ENCODE measurements at regions not wholly inside any gene's neighbourhood (a gene's known extent, or its start where the extent isn't known, plus 50 kb on each side); places are given as distances from the start of the nearest gene placed in this dataset.

DNA sequence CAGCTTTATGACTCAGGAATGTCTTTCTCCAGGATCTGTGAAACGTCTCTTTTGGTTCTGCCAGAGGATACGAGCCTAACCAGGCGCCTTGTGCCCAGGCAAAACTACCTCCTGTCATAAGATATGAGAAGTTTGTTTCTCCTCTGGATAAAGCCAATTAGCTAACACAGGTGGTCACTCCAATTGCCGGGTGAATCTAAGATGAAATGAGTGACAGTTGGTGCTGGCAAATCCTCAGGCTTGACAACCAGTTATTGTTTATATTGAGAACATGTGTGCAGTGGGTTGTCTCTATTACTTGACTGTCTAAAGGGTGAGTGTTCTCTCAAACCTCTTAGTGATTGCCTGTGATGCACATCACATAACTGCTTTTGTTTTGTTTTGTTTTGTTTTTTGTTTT is 449.1 kb downstream of the XPNPEP1 start:
- DNase-seq = no peak

GRCh38 chr10:109467551-109467950 is 455.8 kb downstream of the XPNPEP1 start:
- DNase-seq = no peak

DNA sequence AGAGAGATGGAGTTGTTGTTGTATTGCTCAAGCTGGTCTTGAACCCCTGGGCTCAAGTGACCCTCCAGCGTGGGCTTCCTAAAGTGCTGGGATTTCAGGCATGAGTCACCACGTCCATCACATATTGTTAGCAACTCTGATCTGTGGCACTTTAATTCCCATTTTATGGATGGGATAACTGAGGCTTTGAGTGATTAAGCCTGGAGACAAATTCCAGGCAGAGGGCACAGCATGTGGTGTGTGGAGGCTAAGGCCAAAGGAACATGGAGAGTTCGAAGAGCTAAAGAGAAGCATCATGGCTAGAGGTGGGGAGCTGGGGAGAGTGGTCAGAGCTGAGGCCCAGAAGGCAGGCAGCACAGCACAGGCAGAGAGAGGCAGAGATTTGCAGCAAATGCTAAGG is 458.4 kb downstream of the XPNPEP1 start:
- no peak for DNase-seq

DNA sequence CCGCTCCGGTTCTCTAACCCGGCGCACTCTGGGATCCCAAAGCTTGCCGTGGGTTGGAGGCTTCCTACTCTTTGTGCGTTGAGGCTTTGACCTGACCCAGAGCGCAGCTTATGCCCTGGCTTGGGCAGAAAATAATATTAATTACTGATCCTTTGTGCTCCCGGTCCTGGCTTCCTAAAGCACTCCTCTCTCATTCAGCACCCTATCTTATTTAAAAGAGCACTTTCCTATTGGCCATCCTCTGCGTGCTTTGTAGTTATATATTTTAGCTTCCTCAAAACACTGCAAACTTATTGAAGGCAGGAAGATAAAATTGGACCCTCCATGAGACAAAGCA is 466.0 kb downstream of the XPNPEP1 start:
- DNase-seq = no peak

DNA sequence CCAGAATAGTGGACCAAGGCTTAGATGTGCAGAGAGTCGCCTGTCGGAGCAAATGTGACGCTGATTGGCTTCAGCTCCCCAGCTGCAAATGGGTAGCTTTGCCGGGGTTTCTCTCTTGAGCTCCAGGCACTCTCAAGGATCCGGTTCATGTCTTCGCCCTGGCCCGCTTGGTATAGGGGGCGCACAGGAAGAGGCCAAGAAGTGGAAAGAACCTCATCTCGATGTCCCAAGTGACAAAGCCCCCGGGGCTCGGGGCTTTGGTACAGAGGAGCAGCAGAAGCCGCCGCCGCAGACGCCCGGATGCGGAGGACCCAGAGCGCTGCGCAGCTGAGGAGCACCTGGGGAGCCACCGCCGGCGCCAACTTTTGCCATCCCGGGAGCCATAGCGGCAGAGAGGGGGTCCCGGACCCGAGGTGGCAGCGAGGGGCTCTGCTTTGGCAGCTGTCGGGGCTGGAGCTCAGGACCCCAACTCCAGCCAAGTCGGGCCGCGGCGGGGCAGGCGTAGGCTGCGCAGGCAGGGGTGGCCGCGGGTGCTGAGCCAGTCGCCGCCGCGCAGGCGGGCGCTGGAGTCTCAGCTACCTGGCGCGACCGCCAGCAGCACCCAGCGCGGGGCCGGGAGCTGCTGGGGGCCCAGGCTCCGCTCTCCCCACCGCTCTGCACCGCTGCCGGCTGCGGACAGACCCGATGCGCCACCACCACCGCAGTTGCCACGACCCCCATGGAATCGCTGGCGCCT is 466.6 kb downstream of the XPNPEP1 start:
- no peak for DNase-seq

GRCh38 chr10:109454691-109455090 is 468.6 kb downstream of the XPNPEP1 start:
- no peak for DNase-seq

DNA sequence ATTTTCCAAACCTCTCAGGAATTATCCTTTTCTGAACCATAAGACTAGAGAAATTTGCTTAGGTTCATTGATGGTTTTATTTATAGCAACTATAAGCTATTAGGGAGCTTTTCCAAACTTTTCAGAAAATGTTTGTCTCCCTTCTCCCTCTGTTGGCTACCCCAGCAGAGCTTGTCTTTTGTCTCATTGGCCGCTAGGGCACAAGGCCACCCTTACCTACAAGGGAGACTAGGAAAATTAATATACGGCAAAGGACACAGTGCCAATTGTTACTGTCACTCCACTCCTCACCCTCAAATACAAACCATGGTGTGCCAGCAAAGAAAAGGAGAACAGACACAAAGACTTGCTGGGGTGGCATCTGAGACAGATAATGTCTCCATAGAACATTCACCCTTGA is 471.4 kb downstream of the XPNPEP1 start:
- no peak for DNase-seq

DNA sequence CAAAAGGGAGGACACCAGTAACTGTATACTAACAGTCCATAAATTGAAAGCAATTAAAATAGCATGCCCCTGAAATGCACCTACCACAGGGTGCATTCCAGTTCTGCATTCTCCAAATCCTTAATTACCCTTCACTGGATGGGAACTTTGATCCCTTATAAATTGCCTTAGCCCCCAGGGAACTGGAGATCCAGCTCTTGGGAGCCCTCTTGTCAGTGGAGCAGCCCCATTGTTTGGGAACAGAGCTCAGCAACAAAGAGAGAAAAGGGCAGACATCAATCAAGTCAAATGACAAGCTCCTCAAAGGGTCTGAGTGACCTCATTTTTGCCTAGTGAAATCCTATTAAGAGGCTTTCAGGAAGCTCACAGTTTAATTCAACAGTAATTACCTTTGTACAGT is 472.6 kb downstream of the XPNPEP1 start:
- DNase-seq = no peak

- DNase-seq = no peak
Observed at GRCh38 chr10:109433434-109433833, 489.9 kb downstream of the XPNPEP1 start.

DNA sequence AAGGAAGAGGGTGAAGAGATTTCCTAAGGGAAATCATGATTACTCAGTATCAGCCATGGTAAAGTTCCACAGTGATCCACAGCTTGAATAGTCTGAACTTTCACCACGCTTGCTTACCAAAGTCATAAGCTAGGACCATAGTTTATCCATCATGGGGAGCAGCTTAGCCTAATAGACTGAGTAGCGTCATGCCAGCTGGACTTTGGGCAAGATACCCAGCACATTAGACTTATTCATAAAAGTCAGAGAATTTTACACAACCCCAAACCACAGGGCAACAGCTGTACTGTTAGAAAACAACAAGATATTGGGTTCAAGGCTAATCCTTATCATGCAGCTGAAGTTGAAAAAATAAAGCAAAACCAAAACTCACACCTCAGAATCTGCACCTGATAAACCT is 491.0 kb downstream of the XPNPEP1 start:
- no peak for DNase-seq

- DNase-seq = no peak
Observed at GRCh38 chr10:109430799-109431198, 492.5 kb downstream of the XPNPEP1 start.

GRCh38 chr10:109430043-109430760 is 493.1 kb downstream of the XPNPEP1 start:
- no peak for DNase-seq

DNA sequence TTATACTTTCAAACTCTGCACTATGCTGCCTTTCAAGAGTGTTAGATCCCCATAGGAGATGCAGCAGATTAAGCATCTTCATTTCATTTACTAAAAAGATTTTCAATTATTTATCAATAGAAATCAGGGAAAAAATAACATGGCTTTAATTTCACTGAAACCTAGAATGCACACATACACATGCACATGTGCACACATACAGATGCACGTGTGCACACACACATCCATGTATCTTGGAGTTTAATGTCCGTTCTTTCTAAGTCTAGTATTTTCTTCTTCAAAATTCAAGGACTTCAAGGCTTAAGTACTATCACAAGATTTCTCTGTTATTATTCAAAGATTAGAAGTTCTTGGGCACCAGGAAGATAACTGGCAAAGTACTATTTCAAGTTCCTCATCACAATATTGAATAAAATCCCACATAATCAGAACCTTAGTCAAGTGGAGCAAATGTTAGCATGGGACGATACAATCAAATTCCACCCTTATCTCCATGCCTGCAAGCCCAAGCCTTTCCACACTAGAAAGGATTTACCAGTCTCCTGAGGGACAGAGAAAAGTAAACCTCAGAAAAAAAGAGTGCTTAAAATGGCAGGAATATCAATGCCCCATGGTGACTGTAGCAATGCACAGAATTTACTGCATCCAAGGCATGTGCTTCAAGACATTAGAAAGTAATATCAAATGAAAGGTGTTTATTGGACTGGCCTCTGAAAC is 494.4 kb downstream of the XPNPEP1 start:
- no peak for DNase-seq

DNA sequence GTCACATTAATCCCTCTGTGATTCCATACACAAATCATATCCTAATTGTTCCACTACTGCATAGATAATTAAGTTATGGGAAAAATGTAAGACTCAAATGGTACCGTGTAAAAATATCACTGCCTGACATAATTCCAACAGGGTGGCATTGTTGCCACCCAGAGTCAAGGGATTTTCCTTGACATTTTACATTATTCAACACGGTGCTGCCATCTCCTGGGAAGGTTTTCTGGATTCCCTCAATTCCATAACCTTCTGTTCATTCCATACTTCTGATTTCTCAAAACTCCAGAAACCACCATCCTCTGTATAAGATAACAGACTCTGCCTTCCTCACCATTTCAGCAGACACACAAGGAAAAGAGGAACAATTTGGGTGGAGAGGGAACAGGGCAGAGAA is 495.9 kb downstream of the XPNPEP1 start:
- DNase-seq = no peak

DNA sequence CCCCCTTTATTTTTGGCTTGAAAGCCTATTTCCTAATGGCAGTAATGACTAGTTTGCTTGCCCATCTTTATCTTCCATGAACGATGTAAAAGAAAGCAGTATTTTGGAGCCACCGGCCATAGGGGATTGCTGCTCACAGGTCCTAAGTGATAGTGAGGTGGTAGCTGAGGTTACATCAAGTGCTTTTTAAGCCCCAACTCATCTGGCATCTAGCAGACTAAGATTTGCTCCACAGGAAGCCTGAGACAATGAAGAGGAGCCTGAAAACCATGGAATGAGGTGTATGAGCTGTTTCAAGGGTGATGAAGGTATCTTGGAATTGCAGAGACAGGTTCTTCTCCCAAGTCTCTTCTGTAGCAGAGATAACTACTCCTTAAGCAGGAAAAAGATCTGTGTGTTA is 496.3 kb downstream of the XPNPEP1 start:
- no peak for DNase-seq

DNA sequence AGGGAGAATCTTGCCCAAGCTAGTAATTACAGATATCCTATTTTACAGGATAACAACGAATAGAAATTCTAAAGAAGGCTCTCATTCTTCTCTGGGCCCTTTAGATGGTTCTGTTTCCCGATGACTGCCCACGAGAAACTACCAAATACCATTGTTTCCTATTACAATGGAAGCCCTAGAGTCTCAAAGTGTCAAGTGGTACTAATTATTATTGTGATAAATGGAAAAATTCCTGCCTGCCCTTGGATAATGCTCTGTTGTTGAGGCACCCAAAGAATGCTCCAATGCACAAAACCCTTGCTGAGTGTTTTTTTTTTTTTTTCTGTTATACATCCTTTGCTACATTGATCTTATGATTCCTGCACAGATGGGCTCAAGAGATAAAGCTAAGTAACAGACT is 504.5 kb downstream of the XPNPEP1 start:
- no peak for DNase-seq

DNA sequence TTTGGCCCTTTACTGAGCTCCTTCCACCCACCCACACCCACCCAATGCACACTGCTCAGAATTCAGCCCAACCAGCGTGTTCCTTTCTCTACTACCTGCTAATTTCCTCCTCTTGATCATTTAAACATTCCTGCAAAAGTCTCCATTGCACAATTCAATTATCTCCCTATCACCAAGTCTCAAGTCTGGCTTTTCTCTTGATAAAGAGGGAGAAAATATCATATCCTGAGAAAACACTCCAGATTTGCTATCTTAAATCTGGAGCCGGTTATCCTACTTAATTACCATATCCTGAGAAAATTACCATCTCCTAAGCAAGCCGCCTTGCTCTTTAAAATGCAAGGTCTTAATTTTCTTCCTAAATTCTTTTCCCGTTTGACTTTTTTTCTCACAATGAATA is 505.5 kb downstream of the XPNPEP1 start:
- no peak for DNase-seq

DNA sequence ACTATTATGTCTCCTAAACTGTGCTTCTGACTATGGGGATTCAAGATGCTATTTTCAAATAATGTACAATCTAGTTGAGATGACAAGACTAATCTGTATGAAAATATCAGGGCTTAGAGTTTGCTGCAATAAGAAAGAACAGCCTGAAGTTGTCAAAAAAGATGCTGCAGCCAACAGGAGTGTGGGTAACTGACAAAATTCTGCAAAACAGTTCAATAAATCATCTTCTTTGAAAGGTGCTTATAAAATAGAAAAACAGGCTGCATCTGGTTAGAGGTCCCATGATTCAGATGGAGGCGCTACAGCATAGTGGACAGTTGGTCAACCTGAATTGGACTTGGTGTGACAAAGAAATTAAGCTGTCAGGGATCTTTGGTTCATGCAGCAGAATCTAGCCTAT is 511.0 kb downstream of the XPNPEP1 start:
- no peak for DNase-seq

DNA sequence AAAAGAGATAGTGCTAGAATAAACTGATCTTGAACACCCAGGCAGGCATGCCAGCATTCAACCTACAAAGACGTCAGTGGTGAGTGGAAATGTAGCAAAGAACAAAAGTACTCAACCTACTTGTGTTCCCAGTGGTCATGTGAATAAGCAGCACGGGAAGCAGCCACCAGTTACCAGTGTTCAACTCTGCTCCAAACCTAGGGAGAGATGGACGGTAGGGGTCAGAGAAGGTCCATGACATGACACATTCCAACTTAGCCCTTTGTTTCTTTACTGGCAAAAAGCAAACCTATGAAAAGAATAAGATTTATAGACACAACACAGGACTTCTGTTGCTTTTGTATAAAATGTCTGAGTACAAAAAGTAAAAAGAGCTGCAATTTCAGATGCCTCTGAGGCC is 511.4 kb downstream of the XPNPEP1 start:
- no peak for DNase-seq

DNA sequence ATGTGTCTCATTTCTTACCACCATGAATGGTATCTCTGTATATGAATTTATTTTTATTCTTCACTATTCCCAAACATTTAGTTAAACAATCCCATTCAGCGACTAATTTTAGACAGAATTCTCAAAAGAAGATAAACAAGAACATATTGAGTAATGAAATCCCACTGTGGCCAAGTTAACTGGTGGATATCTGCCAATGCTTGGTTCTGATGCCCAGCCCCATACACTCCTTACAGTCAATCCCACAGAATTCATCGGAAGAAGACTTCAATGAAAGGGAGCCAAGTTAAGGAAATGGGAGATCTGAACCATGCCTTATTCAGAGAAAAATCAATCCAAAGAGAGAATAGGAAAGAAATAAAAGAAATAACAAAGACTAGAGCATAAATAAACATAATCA is 518.0 kb downstream of the XPNPEP1 start:
- DNase-seq = no peak

GRCh38 chr10:109403551-109403950 is 519.8 kb downstream of the XPNPEP1 start:
- no peak for DNase-seq

GRCh38 chr10:109393425-109393824 is 529.9 kb downstream of the XPNPEP1 start:
- DNase-seq = no peak

- no peak for DNase-seq
Observed at GRCh38 chr10:109386921-109387320, 536.4 kb downstream of the XPNPEP1 start.

GRCh38 chr10:109386101-109386500 is 537.2 kb downstream of the XPNPEP1 start:
- no peak for DNase-seq
